HepG2 (cell line): ENCODE measurements at regions not wholly inside any gene's neighbourhood (a gene's known extent, or its start where the extent isn't known, plus 50 kb on each side); places are given as distances from the start of the nearest gene placed in this dataset.
A peak's percentile ranks its signal among the peaks of the same experiment; 100 is the strongest.

Experiments
- FUBP1 ChIP-seq: sonication (generic); formaldehyde crosslinking; IDR thresholded peaks from 2 replicates; pipeline ENCODE4 v1.5.1; 2020; ENCODE audit warnings: missing genetic modification reagents, mild to moderate bottlenecking, borderline replicate concordance
- GLI4 ChIP-seq: sonication (generic); formaldehyde crosslinking; IDR thresholded peaks from 2 replicates; pipeline ENCODE4 v1.5.1; 2020; ENCODE audit warnings: missing genetic modification reagents, mild to moderate bottlenecking, moderate library complexity, borderline replicate concordance
- KDM1A ChIP-seq: IDR thresholded peaks from 2 replicates; pipeline ENCODE4 v1.6.1; 2016; ENCODE audit warnings: missing compliant biosample characterization
- KLF11 ChIP-seq: IDR thresholded peaks from 2 replicates; pipeline ENCODE4 v1.6.1; 2016; ENCODE audit warnings: missing compliant biosample characterization
- MTA1 ChIP-seq: sonication (generic); formaldehyde crosslinking; IDR thresholded peaks from 2 replicates; pipeline ENCODE4 v1.4.0; 2020; ENCODE audit warnings: missing genetic modification reagents, mild to moderate bottlenecking, borderline replicate concordance
- NRL ChIP-seq: sonication (generic); formaldehyde crosslinking; IDR thresholded peaks from 2 replicates; pipeline ENCODE4 v1.5.0; 2020; ENCODE audit warnings: missing genetic modification reagents, mild to moderate bottlenecking, moderate library complexity, borderline replicate concordance
- PBX3 ChIP-seq: sonication (generic); formaldehyde crosslinking; IDR thresholded peaks from 2 replicates; pipeline ENCODE4 v1.8.1; 2023; ENCODE audit warnings: missing genetic modification reagents, inconsistent platforms, borderline replicate concordance
- POGK ChIP-seq: sonication (generic); formaldehyde crosslinking; conservative IDR thresholded peaks from 2 replicates; pipeline ENCODE4 v1.8.0; 2022; ENCODE audit warnings: mild to moderate bottlenecking, moderate library complexity, missing genetic modification reagents
- RBFOX2 ChIP-seq: fragments of 200-400 bp; formaldehyde crosslinking; IDR thresholded peaks from 2 replicates; pipeline ENCODE4 v1.6.1; 2017; ENCODE audit warnings: low read depth, mild to moderate bottlenecking, low read length
- RBM39 ChIP-seq: fragments of 200-400 bp; formaldehyde crosslinking; IDR thresholded peaks from one replicate; pipeline ENCODE4 v1.6.1; 2018; ENCODE audit warnings: antibody characterized with exemption, mild to moderate bottlenecking, low read depth, low read length; ENCODE audit not compliant: poor library complexity, severe bottlenecking
- SALL1 ChIP-seq: sonication (generic); formaldehyde crosslinking; IDR thresholded peaks from 2 replicates; pipeline ENCODE4 v1.8.0; 2022; ENCODE audit warnings: mild to moderate bottlenecking, missing genetic modification reagents
- SMAD1 ChIP-seq: sonication (generic); formaldehyde crosslinking; IDR thresholded peaks from 2 replicates; pipeline ENCODE4 v1.4.0; 2020; ENCODE audit warnings: missing genetic modification reagents, low read depth, mild to moderate bottlenecking, borderline replicate concordance
- SMC3 ChIP-seq: IDR thresholded peaks from 2 replicates; pipeline ENCODE4 v1.6.1; 2011; ENCODE audit warnings: low read length, improper control_type of control experiment
- TEAD2 ChIP-seq: sonication (generic); formaldehyde crosslinking; IDR thresholded peaks from 2 replicates; pipeline ENCODE4 v1.9.0; 2021; ENCODE audit warnings: missing genetic modification reagents
- ZBTB38 ChIP-seq: sonication (generic); formaldehyde crosslinking; IDR thresholded peaks from 2 replicates; pipeline ENCODE4 v1.5.1; 2020; ENCODE audit warnings: mild to moderate bottlenecking, missing genetic modification reagents
- ZFP90 ChIP-seq: sonication (generic); formaldehyde crosslinking; IDR thresholded peaks from 2 replicates; pipeline ENCODE4 v1.8.0; 2022; ENCODE audit warnings: missing genetic modification reagents, mild to moderate bottlenecking, inconsistent platforms, borderline replicate concordance
- ZNF24 ChIP-seq: fragments of 450-650 bp; IDR thresholded peaks from 2 replicates; pipeline ENCODE4 v1.6.1; 2017; ENCODE audit warnings: antibody characterized with exemption, mild to moderate bottlenecking
- ZNF687 ChIP-seq: sonication (generic); formaldehyde crosslinking; IDR thresholded peaks from 2 replicates; pipeline ENCODE4 v1.5.1; 2020; ENCODE audit warnings: mild to moderate bottlenecking, missing genetic modification reagents, moderate library complexity
- ZSCAN22 ChIP-seq: sonication (generic); formaldehyde crosslinking; IDR thresholded peaks from 2 replicates; pipeline ENCODE4 v1.4.0; 2020; ENCODE audit warnings: mild to moderate bottlenecking, missing genetic modification reagents
- ZZZ3 ChIP-seq: sonication (generic); formaldehyde crosslinking; IDR thresholded peaks from 2 replicates; pipeline ENCODE4 v1.4.0; 2020; ENCODE audit warnings: missing genetic modification reagents, mild to moderate bottlenecking, borderline replicate concordance

GRCh38 chr6:26224940-26225847 is 138.0 kb downstream of the HFE start (continued):
- no peak for TF ChIP-seq PBX3
- 0 out of 2 replicates have a peak, but pooled peaks have one; percentile 19 for TF ChIP-seq SALL1 (CRISPR knock-in tag)
- 0 out of 2 replicates have a peak, but pooled peaks have one; percentile 28 for TF ChIP-seq GLI4 (CRISPR knock-in tag)
- TF ChIP-seq KDM1A (CRISPR knock-in tag), result no peak
- peak; percentile 99 for TF ChIP-seq ZBTB38 (CRISPR knock-in tag)
- 0 out of 2 replicates have a peak, but pooled peaks have one; percentile 21 for TF ChIP-seq TEAD2 (CRISPR knock-in tag)
- TF ChIP-seq ZZZ3 (CRISPR knock-in tag), result no peak
- TF ChIP-seq ZNF687 (CRISPR knock-in tag), result peak; percentile 52
- TF ChIP-seq KLF11 (CRISPR knock-in tag), result no peak
- peak; percentile 20; the same call in 1 of the 2 replicates for TF ChIP-seq NRL
- no peak for TF ChIP-seq ZSCAN22 (CRISPR knock-in tag)
- no peak for TF ChIP-seq ZNF24
- no peak for TF ChIP-seq SMAD1 (CRISPR knock-in tag)
- no peak for TF ChIP-seq FUBP1
- peak; percentile 69 for TF ChIP-seq RBFOX2
- TF ChIP-seq ZFP90 (CRISPR knock-in tag), result 0 out of 2 replicates have a peak, but pooled peaks have one; percentile 38
- TF ChIP-seq RBM39, result peak; percentile 44
- TF ChIP-seq MTA1 (CRISPR knock-in tag), result no peak
- 0 out of 2 replicates have a peak, but pooled peaks have one; percentile 58 for TF ChIP-seq POGK (CRISPR knock-in tag)
- no peak for TF ChIP-seq SMC3
